Neural cell (in vitro differentiated cells): ENCODE measurements at regions not wholly inside any gene's neighbourhood (a gene's known extent, or its start where the extent isn't known, plus 50 kb on each side); places are given as distances from the start of the nearest gene placed in this dataset.

Experiments
- RAD21 ChIP-seq: fragments of 450-650 bp; conservative IDR thresholded peaks from 2 replicates; pipeline ENCODE4 v1.6.1; 2014; ENCODE audit warnings: antibody characterized with exemption, mild to moderate bottlenecking, moderate library complexity
- SMC3 ChIP-seq: fragments of 450-650 bp; conservative IDR thresholded peaks from 2 replicates; pipeline ENCODE4 v1.6.1; 2014; ENCODE audit warnings: antibody characterized with exemption, mild to moderate bottlenecking, moderate library complexity; ENCODE audit not compliant: poor library complexity

DNA sequence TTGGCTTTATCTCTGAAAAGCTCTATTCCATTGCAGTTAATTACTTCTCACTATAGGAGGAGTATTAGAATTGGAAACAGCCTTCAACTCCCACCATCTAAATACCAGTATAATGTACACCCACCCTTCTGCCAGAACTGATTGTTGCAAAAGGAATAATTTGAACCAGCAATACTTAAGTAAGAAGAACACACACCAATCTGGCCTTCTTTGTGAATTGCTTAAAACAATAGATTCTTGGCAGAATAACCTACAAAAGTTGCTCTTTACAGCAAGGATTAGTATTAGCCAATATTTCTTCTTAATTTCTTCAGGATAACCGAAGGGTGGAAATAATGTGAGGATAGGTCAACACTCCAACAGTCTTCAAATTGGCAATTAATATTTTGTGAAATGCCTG lies 54.9 kb upstream of the ADAMTS5 start:
- TF ChIP-seq RAD21 (no peak), SMC3 (no peak)
